Fibroblast of mammary gland (primary cell): ENCODE measurements at regions not wholly inside any gene's neighbourhood (a gene's known extent, or its start where the extent isn't known, plus 50 kb on each side); places are given as distances from the start of the nearest gene placed in this dataset.

Experiments used
- DNase-seq: peaks from one replicate; pipeline ENCODE4 v3.0.0-alpha.2; 2010; ENCODE audit warnings: low read depth
- H3K4me3 ChIP-seq: 2 replicates; pipeline ENCODE4 v1.5.1; 2011; ENCODE audit warnings: low read depth, mild to moderate bottlenecking, low read length, moderate library complexity; ENCODE audit not compliant: control insufficient read depth
- TF ChIP-seq, protein P1 (sequence below): conservative IDR thresholded peaks from 2 replicates; pipeline ENCODE4 v1.5.1; 2011; ENCODE audit warnings: low read depth, low read length, inconsistent platforms; ENCODE audit not compliant: control insufficient read depth, insufficient read depth

GRCh38 chr7:21299766-21300165 lies 128.1 kb upstream of the SP4 start:
- TF ChIP-seq, protein P1, sequence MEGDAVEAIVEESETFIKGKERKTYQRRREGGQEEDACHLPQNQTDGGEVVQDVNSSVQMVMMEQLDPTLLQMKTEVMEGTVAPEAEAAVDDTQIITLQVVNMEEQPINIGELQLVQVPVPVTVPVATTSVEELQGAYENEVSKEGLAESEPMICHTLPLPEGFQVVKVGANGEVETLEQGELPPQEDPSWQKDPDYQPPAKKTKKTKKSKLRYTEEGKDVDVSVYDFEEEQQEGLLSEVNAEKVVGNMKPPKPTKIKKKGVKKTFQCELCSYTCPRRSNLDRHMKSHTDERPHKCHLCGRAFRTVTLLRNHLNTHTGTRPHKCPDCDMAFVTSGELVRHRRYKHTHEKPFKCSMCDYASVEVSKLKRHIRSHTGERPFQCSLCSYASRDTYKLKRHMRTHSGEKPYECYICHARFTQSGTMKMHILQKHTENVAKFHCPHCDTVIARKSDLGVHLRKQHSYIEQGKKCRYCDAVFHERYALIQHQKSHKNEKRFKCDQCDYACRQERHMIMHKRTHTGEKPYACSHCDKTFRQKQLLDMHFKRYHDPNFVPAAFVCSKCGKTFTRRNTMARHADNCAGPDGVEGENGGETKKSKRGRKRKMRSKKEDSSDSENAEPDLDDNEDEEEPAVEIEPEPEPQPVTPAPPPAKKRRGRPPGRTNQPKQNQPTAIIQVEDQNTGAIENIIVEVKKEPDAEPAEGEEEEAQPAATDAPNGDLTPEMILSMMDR, result no peak
- DNase-seq, result no peak

DNA sequence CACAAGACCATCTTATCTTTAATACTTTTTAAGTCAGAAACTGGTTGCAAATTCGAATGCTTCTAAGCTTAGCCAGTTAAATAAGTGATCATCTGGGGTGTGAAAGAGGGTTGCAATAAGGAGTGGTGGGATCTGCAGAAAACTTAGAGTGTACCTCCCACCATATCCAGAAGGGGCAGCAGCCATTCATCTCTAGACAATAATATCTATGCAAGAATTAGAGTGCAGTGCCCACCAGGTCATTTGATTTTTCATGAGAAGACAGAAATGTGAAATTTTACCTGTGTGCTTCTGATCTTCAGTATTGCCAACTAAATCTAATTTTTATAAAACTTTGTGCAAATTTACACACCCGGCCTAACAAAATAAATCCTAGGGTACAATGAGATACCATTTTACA lies 127.2 kb upstream of the SP4 start:
- no peak overlapping the region for H3K4me3 ChIP-seq
- DNase-seq, result no peak
- TF ChIP-seq, protein P1, result no peak

More at GRCh38 chr7:21299766-21300165, 128.1 kb upstream of the SP4 start:
- no peak overlapping the region for H3K4me3 ChIP-seq

DNA sequence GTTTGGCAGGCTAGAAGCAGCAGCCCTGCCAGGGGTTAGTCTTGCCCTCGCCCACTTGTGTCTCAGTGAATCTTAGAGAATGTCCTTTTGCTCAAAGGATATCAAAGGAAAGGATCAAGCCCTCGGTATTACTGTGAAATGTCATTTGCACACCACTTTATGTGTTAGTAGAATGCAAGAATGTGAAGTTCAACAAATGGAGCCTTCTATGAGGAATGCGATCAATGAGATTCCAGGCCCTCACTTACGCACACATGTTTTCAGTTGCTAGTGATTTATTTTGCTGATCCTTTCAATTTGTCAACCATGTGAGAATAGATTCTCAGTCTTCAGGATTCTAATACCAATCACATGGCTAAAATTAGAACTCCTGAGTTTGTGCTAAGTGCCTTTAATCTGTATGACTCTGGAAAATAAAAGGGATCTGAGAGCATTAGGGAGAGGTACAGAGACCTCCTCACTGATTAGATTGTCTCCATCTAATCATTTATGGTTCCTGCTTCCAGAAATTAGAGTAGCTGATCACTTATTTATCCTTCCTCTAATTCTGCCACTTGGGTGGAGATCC lies 123.0 kb upstream of the SP4 start:
- no peak for DNase-seq
- no peak overlapping the region for H3K4me3 ChIP-seq
- TF ChIP-seq, protein P1, result no peak

GRCh38 chr7:21305455-21306235 lies 122.2 kb upstream of the SP4 start:
- TF ChIP-seq, protein P1, result no peak
- no peak overlapping the region for H3K4me3 ChIP-seq
- no peak for DNase-seq

DNA sequence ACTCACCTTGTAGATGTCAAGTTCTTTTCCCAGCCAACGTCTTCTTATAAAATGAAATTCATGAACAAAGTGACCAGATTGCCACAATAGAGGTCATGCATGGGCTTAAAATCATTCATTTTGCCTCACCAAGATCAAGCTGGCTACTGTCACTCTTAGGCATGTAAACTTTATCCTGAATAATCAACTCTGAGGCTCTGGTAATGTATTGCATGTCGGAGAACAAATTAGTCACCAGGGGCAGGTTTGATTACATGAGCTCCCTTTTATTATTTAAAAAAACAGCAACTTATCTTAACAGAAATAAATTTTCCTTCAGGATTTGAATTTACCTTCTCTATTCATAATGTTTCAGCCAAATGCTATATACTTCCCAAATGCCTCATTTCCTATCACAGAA lies 112.9 kb upstream of the SP4 start:
- no peak overlapping the region for H3K4me3 ChIP-seq
- DNase-seq, result no peak
- TF ChIP-seq, protein P1, result no peak

DNA sequence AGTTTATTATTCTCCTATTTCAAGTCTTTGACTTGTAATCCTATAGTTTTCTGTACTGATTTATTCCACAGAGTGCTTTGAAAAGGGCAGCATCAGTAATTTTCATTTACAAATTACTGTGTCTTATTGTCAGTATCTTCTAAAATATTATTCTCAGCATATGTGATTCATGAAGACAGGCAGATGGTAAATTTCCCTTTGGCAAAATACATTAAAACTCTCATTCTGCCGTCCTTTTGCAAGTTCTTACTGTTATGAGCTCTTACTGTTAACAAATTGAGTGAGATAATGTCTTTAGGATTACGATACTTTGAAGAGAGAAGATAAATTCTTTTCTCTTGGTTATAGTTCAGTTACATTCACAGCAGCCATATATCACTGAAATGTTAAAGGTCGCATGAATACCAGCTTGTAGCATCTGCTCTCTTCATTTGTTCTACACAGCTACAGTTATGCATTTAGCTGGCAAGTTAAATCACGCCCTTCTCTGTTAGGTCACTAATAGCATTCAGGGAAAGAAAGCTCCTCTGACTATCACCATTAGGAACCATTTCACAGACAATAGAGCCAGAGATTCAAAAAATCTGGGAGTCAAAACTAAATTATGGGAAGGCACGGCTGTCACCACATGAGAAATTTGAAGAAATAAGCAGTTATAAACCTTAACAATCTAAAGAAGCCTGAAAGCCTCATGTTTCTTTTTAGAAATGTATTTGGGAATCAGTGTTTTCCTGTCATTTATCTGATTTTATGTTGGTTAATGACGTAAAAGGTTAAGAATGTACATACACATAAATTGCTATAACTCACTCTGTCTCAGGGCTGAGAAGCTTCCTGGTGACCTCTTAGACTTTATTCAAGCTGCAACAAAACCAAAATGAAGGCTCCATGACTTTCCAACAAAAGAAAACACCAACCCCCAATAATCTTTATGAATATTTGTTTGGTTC lies 109.6 kb upstream of the SP4 start:
- TF ChIP-seq, protein P1, result no peak
- H3K4me3 ChIP-seq, result no peak overlapping the region
- DNase-seq, result no peak
